Neural progenitor cell (in vitro differentiated cells): ENCODE measurements at regions not wholly inside any gene's neighbourhood (a gene's known extent, or its start where the extent isn't known, plus 50 kb on each side); places are given as distances from the start of the nearest gene placed in this dataset.

Source experiments
- DNase-seq: peaks from one replicate; pipeline ENCODE4 v3.0.0-alpha.2; 2016; ENCODE audit warnings: low spot score
- H2AFZ ChIP-seq: fragments of 200-600 bp; sonication (generic); replicated peaks from 2 replicates; pipeline ENCODE4 v1.6.1; 2016; ENCODE audit warnings: antibody characterized with exemption
- H3F3A ChIP-seq: fragments of 200-600 bp; sonication (generic); 2 replicates; pipeline ENCODE4 v1.6.1; 2016; ENCODE audit warnings: antibody characterized with exemption, low read depth
- H3K27ac ChIP-seq: fragments of 200-600 bp; sonication (generic); 2 replicates; pipeline ENCODE4 v1.5.1; 2016; ENCODE audit warnings: mild to moderate bottlenecking
- H3K27me3 ChIP-seq: fragments of 200-600 bp; sonication (generic); 2 replicates; pipeline ENCODE4 v1.6.1; 2016; ENCODE audit warnings: mild to moderate bottlenecking, moderate library complexity
- H3K36me3 ChIP-seq: fragments of 200-600 bp; sonication (generic); 2 replicates; pipeline ENCODE4 v1.5.1; 2016
- H3K4me1 ChIP-seq: fragments of 200-600 bp; sonication (generic); 2 replicates; pipeline ENCODE4 v1.6.1; 2016; ENCODE audit warnings: mixed run types
- H3K4me2 ChIP-seq: fragments of 200-600 bp; sonication (generic); 2 replicates; pipeline ENCODE4 v1.6.1; 2016
- H3K4me3 ChIP-seq: fragments of 200-600 bp; sonication (generic); 2 replicates; pipeline ENCODE4 v1.5.1; 2016
- H3K79me2 ChIP-seq: fragments of 200-600 bp; sonication (generic); 2 replicates; pipeline ENCODE4 v1.6.1; 2016; ENCODE audit warnings: low read depth
- H3K9ac ChIP-seq: fragments of 200-600 bp; sonication (generic); 2 replicates; pipeline ENCODE4 v1.6.1; 2016
- H3K9me3 ChIP-seq: fragments of 200-600 bp; sonication (generic); 2 replicates; pipeline ENCODE4 v1.5.1; 2016; ENCODE audit warnings: low read depth
- H4K20me1 ChIP-seq: fragments of 200-600 bp; sonication (generic); 2 replicates; pipeline ENCODE4 v1.6.1; 2016; ENCODE audit warnings: low read depth
- H3K27ac Mint-ChIP-seq: 3 replicates; pipeline ENCODE4 v1.8.0; 2021; ENCODE audit warnings: mixed read lengths
- H3K27me3 Mint-ChIP-seq: 2 replicates; pipeline ENCODE4 v1.8.0; 2022; ENCODE audit warnings: low read depth, mild to moderate bottlenecking, inconsistent platforms, moderate library complexity, mixed read lengths; ENCODE audit not compliant: insufficient read depth
- H3K36me3 Mint-ChIP-seq: 3 replicates; pipeline ENCODE4 v1.8.0; 2021; ENCODE audit warnings: mixed read lengths
- H3K4me1 Mint-ChIP-seq: 3 replicates; pipeline ENCODE4 v1.8.0; 2021; ENCODE audit warnings: mixed read lengths
- H3K4me3 Mint-ChIP-seq: 3 replicates; pipeline ENCODE4 v1.8.0; 2021; ENCODE audit warnings: mild to moderate bottlenecking, moderate library complexity, mixed read lengths
- H3K9me3 Mint-ChIP-seq: 3 replicates; pipeline ENCODE4 v1.8.0; 2020; ENCODE audit warnings: mixed read lengths
- CTCF ChIP-seq: fragments of 200-600 bp; sonication (generic); IDR thresholded peaks from 2 replicates; pipeline ENCODE4 v1.5.1; 2017; ENCODE audit warnings: antibody characterized with exemption, mild to moderate bottlenecking
- EZH2 ChIP-seq: fragments of 200-600 bp; sonication (generic); IDR thresholded peaks from 2 replicates; pipeline ENCODE4 v1.6.1; 2017; ENCODE audit warnings: antibody characterized with exemption, mild to moderate bottlenecking, moderate library complexity
- EZH2phosphoT487 ChIP-seq: fragments of 200-600 bp; sonication (generic); IDR thresholded peaks from 2 replicates; pipeline ENCODE4 v1.6.1; 2017; ENCODE audit warnings: antibody characterized with exemption

GRCh38 chr3:67719333-67719732 is 64.9 kb upstream of the SUCLG2 start:
- Histone ChIP-seq H4K20me1 (no peaks in the 10 kb centered on the region), H3K9ac (no peak overlapping the region), H3K4me3 (no peak overlapping the region), H3K27ac (no peak overlapping the region), H3K4me2 (no peak overlapping the region), H3K36me3 (no peaks in the 10 kb centered on the region), H3K9me3 (no peaks in the 10 kb centered on the region), H3K79me2 (no peaks in the 10 kb centered on the region), H3F3A (no peaks in the 10 kb centered on the region), H3K4me1 (no peaks in the 10 kb centered on the region), H3K27me3 (no peaks in the 10 kb centered on the region), H2AFZ (no peak overlapping the region)
- no peak for DNase-seq
- Mint-ChIP-seq H3K27me3 (no peaks in the 10 kb centered on the region), H3K4me3 (no peak overlapping the region), H3K27ac (no peak overlapping the region), H3K9me3 (peaks cover 2% of the 10 kb centered on the region), H3K36me3 (no peaks in the 10 kb centered on the region), H3K4me1 (no peaks in the 10 kb centered on the region)
- TF ChIP-seq EZH2 = no peak
- TF ChIP-seq EZH2phosphoT487 = no peak
- TF ChIP-seq CTCF = no peak

- no peaks in the 10 kb centered on the region for H3K4me1 ChIP-seq
- TF ChIP-seq EZH2phosphoT487 (no peak), CTCF (no peak)
- no peaks in the 10 kb centered on the region for H3K9me3 ChIP-seq
- no peak overlapping the region for H3K9ac ChIP-seq
- H3K4me1 Mint-ChIP-seq = no peaks in the 10 kb centered on the region
- H3K36me3 ChIP-seq = no peaks in the 10 kb centered on the region
- H4K20me1 ChIP-seq = no peaks in the 10 kb centered on the region
- H3K27me3 ChIP-seq = no peaks in the 10 kb centered on the region
- no peaks in the 10 kb centered on the region for H3K36me3 Mint-ChIP-seq
- no peak overlapping the region for H3K27ac Mint-ChIP-seq
- no peak overlapping the region for H3K4me3 ChIP-seq
- no peak overlapping the region for H3K27ac ChIP-seq
- H2AFZ ChIP-seq = no peak overlapping the region
- no peak for DNase-seq
- H3K79me2 ChIP-seq = no peaks in the 10 kb centered on the region
- H3K9me3 Mint-ChIP-seq = peaks cover 1% of the 10 kb centered on the region
- no peaks in the 10 kb centered on the region for H3K27me3 Mint-ChIP-seq
- no peak overlapping the region for H3K4me2 ChIP-seq
- no peak overlapping the region for H3K4me3 Mint-ChIP-seq
- H3F3A ChIP-seq = no peaks in the 10 kb centered on the region
These were observed 61.6 kb upstream of the SUCLG2 start for GRCh38 chr3:67715971-67716370.

GRCh38 chr3:67713764-67714469 is 59.5 kb upstream of the SUCLG2 start:
- H3K9me3 Mint-ChIP-seq = no peaks in the 10 kb centered on the region
- Histone ChIP-seq H3K4me3 (no peak overlapping the region), H3K27ac (no peak overlapping the region), H3K4me1 (no peaks in the 10 kb centered on the region), H3K36me3 (no peaks in the 10 kb centered on the region), H2AFZ (no peak overlapping the region), H3K27me3 (no peaks in the 10 kb centered on the region), H4K20me1 (no peaks in the 10 kb centered on the region), H3K4me2 (no peak overlapping the region), H3K79me2 (no peaks in the 10 kb centered on the region), H3F3A (no peaks in the 10 kb centered on the region), H3K9ac (no peak overlapping the region), H3K9me3 (no peaks in the 10 kb centered on the region)
- no peaks in the 10 kb centered on the region for H3K27me3 Mint-ChIP-seq
- no peaks in the 10 kb centered on the region for H3K4me1 Mint-ChIP-seq
- H3K36me3 Mint-ChIP-seq = no peaks in the 10 kb centered on the region
- no peak overlapping the region for H3K27ac Mint-ChIP-seq
- no peak for DNase-seq
- TF ChIP-seq EZH2phosphoT487 (no peak), EZH2 (no peak), CTCF (no peak)
- no peak overlapping the region for H3K4me3 Mint-ChIP-seq
